Activated CD4-positive, alpha-beta memory T cell treated with anti-CD3 and anti-CD28 coated beads for 36 hours (primary cell): ENCODE measurements at regions not wholly inside any gene's neighbourhood (a gene's known extent, or its start where the extent isn't known, plus 50 kb on each side); places are given as distances from the start of the nearest gene placed in this dataset.

ENCODE experiments used
- CTCF ChIA-PET: fragments of 350-600 bp; sonication (Branson Sonifier 250); formaldehyde crosslinking; loops from one replicate; lab custom pipeline; 2021; ENCODE audit warnings: antibody characterized with exemption, inconsistent platforms; lab: Charles Lee
- POLR2A ChIA-PET: fragments of 350-600 bp; sonication (Branson Sonifier 250); formaldehyde crosslinking; loops from one replicate; lab custom pipeline; 2021; ENCODE audit warnings: antibody characterized with exemption; lab: Charles Lee
- DNase-seq: peaks from one replicate; pipeline ENCODE4 v3.0.0-alpha.2; 2020
- H3K27ac Mint-ChIP-seq: one replicate; pipeline ENCODE4 v1.8.0; 2021; ENCODE audit warnings: mixed read lengths
- H3K27me3 Mint-ChIP-seq: one replicate; pipeline ENCODE4 v1.8.0; 2021; ENCODE audit warnings: mixed read lengths
- H3K36me3 Mint-ChIP-seq: one replicate; pipeline ENCODE4 v1.8.0; 2021; ENCODE audit warnings: mixed read lengths
- H3K4me1 Mint-ChIP-seq: one replicate; pipeline ENCODE4 v1.8.0; 2021; ENCODE audit warnings: low read depth, mixed read lengths
- H3K4me3 Mint-ChIP-seq: one replicate; pipeline ENCODE4 v1.8.0; 2021; ENCODE audit warnings: mild to moderate bottlenecking, mixed read lengths
- H3K9me3 Mint-ChIP-seq: one replicate; pipeline ENCODE4 v1.8.0; 2021; ENCODE audit warnings: mixed read lengths
- intact Hi-C: fragments of 100-400 bp; cut with micrococcal nuclease; formaldehyde crosslinking; loops from one replicate; pipeline ENCODE4 v1.15.1; 2023

DNA sequence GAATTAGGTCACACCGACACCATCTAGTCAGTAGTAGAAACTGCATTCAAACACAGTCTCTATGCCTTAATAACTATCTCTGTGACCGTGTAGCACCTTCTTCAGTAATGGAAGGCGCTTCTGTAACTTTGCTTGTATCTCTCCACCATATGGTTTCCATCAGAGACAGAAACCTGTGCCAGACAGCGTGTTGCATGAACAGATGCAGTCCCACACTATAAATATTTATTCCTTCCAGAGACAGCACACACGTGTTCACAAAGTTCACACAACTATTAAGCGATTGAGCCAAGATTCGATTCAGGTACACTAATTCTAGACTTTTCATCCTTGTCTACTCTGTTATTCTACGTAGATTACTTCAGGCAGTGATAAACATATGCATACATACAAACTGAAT lies 873.9 kb upstream of the MBL2 start:
- CTCF ChIA-PET = no interaction called here
- DNase-seq = no peak
- H3K27ac Mint-ChIP-seq = no peak overlapping the region

GRCh38 chr10:53645951-53646350 lies 873.4 kb upstream of the MBL2 start:
- Mint-ChIP-seq H3K36me3 (no peaks in the 10 kb centered on the region), H3K27me3 (no peaks in the 10 kb centered on the region), H3K27ac (no peak overlapping the region), H3K4me1 (no peaks in the 10 kb centered on the region), H3K9me3 (peaks cover 10% of the 10 kb centered on the region), H3K4me3 (no peak overlapping the region)
- ChIA-PET POLR2A (no interaction called here), CTCF (no interaction called here)
- no peak for DNase-seq
- intact Hi-C loops = no loop called here

More for the DNA sequence above, 873.9 kb upstream of the MBL2 start:
- Mint-ChIP-seq H3K4me1 (no peaks in the 10 kb centered on the region), H3K27me3 (no peaks in the 10 kb centered on the region), H3K36me3 (no peaks in the 10 kb centered on the region), H3K9me3 (peaks cover 10% of the 10 kb centered on the region), H3K4me3 (no peak overlapping the region)
- intact Hi-C loops = no loop called here
- POLR2A ChIA-PET = no interaction called here

DNA sequence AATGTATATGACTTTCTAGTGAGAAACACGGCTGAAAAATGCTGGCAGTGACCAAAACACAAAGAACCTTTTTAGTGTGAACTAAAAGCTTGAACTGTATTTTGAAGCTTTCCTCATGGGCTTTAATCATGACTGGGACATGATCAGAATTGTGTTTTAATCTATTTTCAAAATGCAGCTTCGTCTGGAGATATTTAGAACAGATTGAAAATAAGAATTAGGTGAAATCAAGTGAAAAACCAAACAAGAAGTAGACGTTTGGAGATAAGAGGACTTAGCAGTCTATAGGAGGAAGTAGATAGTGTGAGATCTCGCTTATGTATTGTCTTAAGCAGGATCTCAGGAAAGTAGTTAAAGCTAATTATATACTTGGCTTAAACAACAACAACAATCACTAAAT lies 865.4 kb upstream of the MBL2 start:
- Mint-ChIP-seq H3K9me3 (peaks cover 3% of the 10 kb centered on the region), H3K27ac (no peak overlapping the region), H3K27me3 (no peaks in the 10 kb centered on the region), H3K4me1 (no peaks in the 10 kb centered on the region), H3K4me3 (no peak overlapping the region), H3K36me3 (no peaks in the 10 kb centered on the region)
- ChIA-PET CTCF (no interaction called here), POLR2A (no interaction called here)
- DNase-seq = no peak
- intact Hi-C loops = no loop called here

GRCh38 chr10:53624722-53625121 lies 852.1 kb upstream of the MBL2 start:
- ChIA-PET POLR2A (no interaction called here), CTCF (no interaction called here)
- Mint-ChIP-seq H3K9me3 (peaks cover 18% of the 10 kb centered on the region), H3K27ac (no peak overlapping the region), H3K36me3 (no peaks in the 10 kb centered on the region), H3K4me3 (no peak overlapping the region), H3K27me3 (no peaks in the 10 kb centered on the region), H3K4me1 (no peaks in the 10 kb centered on the region)
- intact Hi-C loops = no loop called here
- DNase-seq = no peak

DNA sequence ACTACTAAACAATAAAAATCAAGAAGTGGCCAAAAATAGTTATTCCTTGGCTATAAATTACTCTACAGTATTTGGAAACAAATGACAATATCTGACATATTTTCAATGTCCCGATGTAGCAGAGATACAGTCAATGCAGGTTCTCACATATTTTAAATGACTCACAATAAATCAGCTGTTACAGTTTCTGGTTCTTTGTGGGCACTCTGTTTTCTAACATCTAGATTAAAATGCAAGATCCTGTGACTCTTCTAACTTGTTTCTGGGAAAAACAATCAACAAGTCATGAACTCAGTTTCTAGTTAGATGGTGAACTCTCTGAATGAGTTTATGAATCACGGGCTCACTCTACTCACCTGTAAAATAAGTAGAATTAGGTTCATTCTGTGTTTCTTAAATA lies 849.6 kb upstream of the MBL2 start:
- Mint-ChIP-seq H3K36me3 (no peaks in the 10 kb centered on the region), H3K27me3 (no peaks in the 10 kb centered on the region), H3K4me1 (no peaks in the 10 kb centered on the region), H3K9me3 (peaks cover 10% of the 10 kb centered on the region), H3K4me3 (no peak overlapping the region), H3K27ac (no peak overlapping the region)
- intact Hi-C loops = no loop called here
- POLR2A ChIA-PET = no interaction called here
- no peak for DNase-seq
- CTCF ChIA-PET = no interaction called here

DNA sequence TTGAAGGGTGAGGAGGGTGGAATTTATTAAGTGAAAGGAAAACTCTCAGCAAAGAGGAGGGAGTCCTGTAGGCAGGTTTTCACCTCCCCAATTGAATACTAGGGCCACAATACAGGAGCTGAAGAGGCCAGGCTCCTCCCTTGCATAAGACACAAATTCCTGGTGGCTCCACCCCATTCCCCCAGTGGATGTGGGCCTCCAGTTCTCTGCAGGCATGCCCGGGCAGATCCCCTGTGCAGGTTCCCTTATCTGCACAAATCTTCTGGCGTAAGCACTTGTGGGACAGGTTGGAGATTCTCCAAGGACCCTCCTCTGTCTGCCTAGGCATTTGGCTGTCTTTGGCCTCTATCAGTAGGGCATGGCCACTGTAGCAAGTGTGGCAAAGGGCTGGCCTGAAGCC lies 847.1 kb upstream of the MBL2 start:
- CTCF ChIA-PET = no interaction called here
- Mint-ChIP-seq H3K27me3 (no peaks in the 10 kb centered on the region), H3K27ac (no peak overlapping the region)

GRCh38 chr10:53607691-53608090 lies 835.1 kb upstream of the MBL2 start:
- Mint-ChIP-seq H3K36me3 (no peaks in the 10 kb centered on the region), H3K27me3 (no peaks in the 10 kb centered on the region), H3K27ac (no peak overlapping the region), H3K9me3 (peaks cover 4% of the 10 kb centered on the region), H3K4me1 (no peaks in the 10 kb centered on the region), H3K4me3 (no peak overlapping the region)
- DNase-seq = no peak
- ChIA-PET CTCF (no interaction called here), POLR2A (no interaction called here)
- intact Hi-C loops = no loop called here

More for the DNA sequence above, 847.1 kb upstream of the MBL2 start:
- no peaks in the 10 kb centered on the region for H3K4me1 Mint-ChIP-seq
- no peak overlapping the region for H3K4me3 Mint-ChIP-seq
- no peak for DNase-seq
- intact Hi-C loops = no loop called here
- H3K9me3 Mint-ChIP-seq = peaks cover 11% of the 10 kb centered on the region
- POLR2A ChIA-PET = no interaction called here
- no peaks in the 10 kb centered on the region for H3K36me3 Mint-ChIP-seq

GRCh38 chr10:53606981-53607380 lies 834.4 kb upstream of the MBL2 start:
- intact Hi-C loops = no loop called here
- Mint-ChIP-seq H3K4me3 (no peak overlapping the region), H3K27me3 (no peaks in the 10 kb centered on the region), H3K4me1 (no peaks in the 10 kb centered on the region), H3K9me3 (peaks cover 4% of the 10 kb centered on the region), H3K27ac (no peak overlapping the region), H3K36me3 (no peaks in the 10 kb centered on the region)
- ChIA-PET POLR2A (no interaction called here), CTCF (no interaction called here)
- DNase-seq = no peak

DNA sequence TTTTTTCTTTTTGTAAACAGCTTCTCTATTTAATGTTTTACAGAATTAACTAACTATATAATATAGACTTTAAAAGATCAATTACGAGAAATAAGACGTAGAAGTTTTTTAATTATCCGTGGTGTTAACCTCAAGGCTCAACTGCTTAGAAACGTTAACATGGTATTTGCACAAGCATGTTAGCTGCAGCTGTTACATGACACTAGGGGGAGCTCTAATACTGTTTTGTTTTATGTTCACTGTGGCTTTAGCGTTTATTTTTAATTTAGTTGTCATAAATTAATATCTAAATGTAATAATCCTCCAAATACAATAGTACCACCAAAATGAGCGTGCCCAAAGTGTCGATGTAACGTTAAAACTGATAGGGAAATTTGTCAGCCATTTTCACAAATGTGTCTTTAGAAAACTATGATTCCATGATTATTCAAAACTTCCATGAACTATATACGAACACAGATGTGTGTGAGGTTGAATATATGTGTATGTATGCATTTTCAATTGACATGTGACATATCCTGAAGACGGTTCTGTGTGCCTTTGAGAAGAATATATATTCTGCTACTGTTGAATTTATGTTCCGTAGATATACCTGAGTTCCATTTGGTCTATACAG lies 828.8 kb upstream of the MBL2 start:
- ChIA-PET CTCF (no interaction called here), POLR2A (no interaction called here)
- Mint-ChIP-seq H3K4me3 (no peak overlapping the region), H3K27me3 (no peaks in the 10 kb centered on the region), H3K36me3 (no peaks in the 10 kb centered on the region), H3K9me3 (peaks cover 4% of the 10 kb centered on the region), H3K27ac (no peak overlapping the region), H3K4me1 (no peaks in the 10 kb centered on the region)
- DNase-seq = no peak
- intact Hi-C loops = loop anchor here (5.0 kb wide), 1 partner anchor 1661 kb away; no protein-coding TSS in a partner anchor

DNA sequence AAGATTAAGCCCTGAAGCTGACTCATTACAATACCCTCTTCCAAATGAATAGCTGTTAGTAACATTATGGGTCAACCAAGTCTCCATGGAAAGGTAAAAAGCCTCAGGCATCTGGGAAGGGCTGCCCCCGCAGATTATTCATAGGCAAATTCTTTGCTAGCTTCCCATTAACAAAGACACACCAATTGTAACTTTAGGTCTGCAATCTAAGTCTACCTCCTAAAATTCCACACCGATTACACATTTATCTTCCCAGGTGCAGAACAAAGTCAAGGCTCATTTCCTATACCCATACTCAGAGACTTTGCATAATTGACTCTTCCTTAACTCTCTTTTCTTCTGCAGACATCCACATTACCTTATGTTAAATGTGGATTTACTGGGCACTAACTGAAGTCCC lies 826.3 kb upstream of the MBL2 start:
- DNase-seq = no peak
- intact Hi-C loops = no loop called here
- peaks cover 3% of the 10 kb centered on the region for H3K9me3 Mint-ChIP-seq
- no peaks in the 10 kb centered on the region for H3K4me1 Mint-ChIP-seq
- no peaks in the 10 kb centered on the region for H3K27me3 Mint-ChIP-seq
- no peak overlapping the region for H3K4me3 Mint-ChIP-seq
- no peaks in the 10 kb centered on the region for H3K36me3 Mint-ChIP-seq
- CTCF ChIA-PET = no interaction called here
- POLR2A ChIA-PET = no interaction called here
- H3K27ac Mint-ChIP-seq = no peak overlapping the region

- H3K36me3 Mint-ChIP-seq = no peaks in the 10 kb centered on the region
- H3K9me3 Mint-ChIP-seq = peaks cover 6% of the 10 kb centered on the region
- DNase-seq = no peak
- H3K27me3 Mint-ChIP-seq = no peaks in the 10 kb centered on the region
- no peak overlapping the region for H3K27ac Mint-ChIP-seq
- H3K4me1 Mint-ChIP-seq = no peaks in the 10 kb centered on the region
- POLR2A ChIA-PET = no interaction called here
- intact Hi-C loops = no loop called here
- H3K4me3 Mint-ChIP-seq = no peak overlapping the region
- CTCF ChIA-PET = no interaction called here
Measured at GRCh38 chr10:53597835-53598251, 825.3 kb upstream of the MBL2 start.

GRCh38 chr10:53580465-53580864 lies 807.9 kb upstream of the MBL2 start:
- H3K4me1 Mint-ChIP-seq = no peaks in the 10 kb centered on the region
- intact Hi-C loops = no loop called here
- DNase-seq = no peak
- no peak overlapping the region for H3K4me3 Mint-ChIP-seq
- H3K27ac Mint-ChIP-seq = no peak overlapping the region
- H3K36me3 Mint-ChIP-seq = no peaks in the 10 kb centered on the region
- no peaks in the 10 kb centered on the region for H3K27me3 Mint-ChIP-seq
- CTCF ChIA-PET = no interaction called here
- POLR2A ChIA-PET = no interaction called here
- peaks cover 22% of the 10 kb centered on the region for H3K9me3 Mint-ChIP-seq

GRCh38 chr10:53579773-53580172 lies 807.2 kb upstream of the MBL2 start:
- Mint-ChIP-seq H3K4me1 (no peaks in the 10 kb centered on the region), H3K27ac (no peak overlapping the region), H3K4me3 (no peak overlapping the region), H3K27me3 (no peaks in the 10 kb centered on the region), H3K9me3 (peaks cover 27% of the 10 kb centered on the region), H3K36me3 (no peaks in the 10 kb centered on the region)
- DNase-seq = no peak
- ChIA-PET POLR2A (no interaction called here), CTCF (no interaction called here)
- intact Hi-C loops = no loop called here
